Body of pancreas (tissue), 4 donors: ENCODE measurements at regions not wholly inside any gene's neighbourhood (a gene's known extent, or its start where the extent isn't known, plus 50 kb on each side); places are given as distances from the start of the nearest gene placed in this dataset.

Source experiments
- ATAC-seq: fragments of 150-250 bp; one replicate; pipeline ENCODE4 v1.9.1; 2016
- DNase-seq, 4 donors: peaks; one replicate each; pipeline ENCODE4 v3.0.0-alpha.2; 2019
- H3K27ac ChIP-seq, 4 donors: fragments of 200-600 bp; sonication (generic); 1 replicate in 3 of 4; 2 replicates in 1 of 4; pipeline versions ENCODE4 v1.5.1 to v1.6.1; 2016 to 2019; ENCODE audit warnings: mild to moderate bottlenecking in 1 of 4, mixed read lengths in 1 of 4, moderate library complexity in 1 of 4
- H3K27me3 ChIP-seq, 2 donors: fragments of 200-600 bp; sonication (generic); one replicate each; pipeline ENCODE4 v1.6.0; 2016; ENCODE audit warnings: mild to moderate bottlenecking in 1 of 2
- H3K36me3 ChIP-seq, 2 donors: fragments of 200-600 bp; sonication (generic); replicated peaks in 1 of 2; 2 replicates each; pipeline ENCODE4 v1.5.1; 2016; ENCODE audit warnings: low read depth in 2 of 2; ENCODE audit not compliant: insufficient read depth in 1 of 2
- H3K4me1 ChIP-seq: fragments of 200-600 bp; sonication (generic); one replicate; pipeline ENCODE4 v1.6.0; 2016
- H3K4me3 ChIP-seq, 2 donors: fragments of 200-600 bp; sonication (generic); 1 replicate in 1 of 2; 2 replicates in 1 of 2; pipeline ENCODE4 v1.5.1; 2016 to 2019
- H3K9me3 ChIP-seq, 3 donors: fragments of 200-600 bp; sonication (generic); 1 replicate in 2 of 3; 2 replicates in 1 of 3; pipeline ENCODE4 v1.5.1; 2016
- CTCF ChIP-seq, 7 experiments: fragments of 450-650 bp in 4 of 7; fragments of 200-600 bp in 3 of 7; sonication (generic) in 3 of 7; IDR thresholded peaks; one replicate each; pipeline ENCODE4 v1.5.1; 2016 to 2019; ENCODE audit warnings: antibody characterized with exemption in 7 of 7
- POLR2A ChIP-seq, 3 donors: fragments of 450-650 bp; IDR thresholded peaks; one replicate each; pipeline ENCODE4 v1.6.1; 2016; ENCODE audit warnings: antibody characterized with exemption in 3 of 3, mild to moderate bottlenecking in 2 of 3
- WGBS, 2 donors: methylation state at CpG; one replicate each; pipeline ENCODE4 v1.1.5; 2017; 5-methylcytosine and 5-hydroxymethylcytosine counted together
- intact Hi-C: fragments of 100-400 bp; cut with DNase I; formaldehyde crosslinking; loops from one replicate; pipeline ENCODE4 v1.15.1; 2023

GRCh38 chr5:14942212-14942611 lies 70.6 kb upstream of the ANKH start:
- no peak for TF ChIP-seq CTCF (IDR thresholded peaks at IDR 0.05)
- TF ChIP-seq POLR2A (IDR thresholded peaks at IDR 0.05), result no peak
- no peaks in the 10 kb centered on the region for H3K27me3 ChIP-seq
- no peak overlapping the region for H3K4me3 ChIP-seq
- H3K4me1 ChIP-seq, result no peaks in the 10 kb centered on the region
- DNase-seq, result no peak
- H3K36me3 ChIP-seq, result no peaks in the 10 kb centered on the region
- intact Hi-C loops, result no loop called here
- no peak for ATAC-seq
- no peak overlapping the region for H3K27ac ChIP-seq
- H3K9me3 ChIP-seq, result no peaks in the 10 kb centered on the region

- Histone ChIP-seq H3K27me3 (no peaks in the 10 kb centered on the region), H3K4me3 (no peak overlapping the region), H3K36me3 (no peaks in the 10 kb centered on the region), H3K9me3 (no peaks in the 10 kb centered on the region), H3K27ac (no peak overlapping the region), H3K4me1 (no peaks in the 10 kb centered on the region)
- TF ChIP-seq POLR2A (IDR thresholded peaks at IDR 0.05), result no peak
- TF ChIP-seq CTCF (IDR thresholded peaks at IDR 0.05), result no peak
- intact Hi-C loops, result no loop called here
- ATAC-seq, result no peak
- peak in 1 of 4 donors; percentile 23 for DNase-seq
- WGBS, 2 donors, result 30 to 31% methylated on average over 5 of the region's 5 CpGs
Observed at GRCh38 chr5:14937254-14937653, 65.7 kb upstream of the ANKH start.

DNA sequence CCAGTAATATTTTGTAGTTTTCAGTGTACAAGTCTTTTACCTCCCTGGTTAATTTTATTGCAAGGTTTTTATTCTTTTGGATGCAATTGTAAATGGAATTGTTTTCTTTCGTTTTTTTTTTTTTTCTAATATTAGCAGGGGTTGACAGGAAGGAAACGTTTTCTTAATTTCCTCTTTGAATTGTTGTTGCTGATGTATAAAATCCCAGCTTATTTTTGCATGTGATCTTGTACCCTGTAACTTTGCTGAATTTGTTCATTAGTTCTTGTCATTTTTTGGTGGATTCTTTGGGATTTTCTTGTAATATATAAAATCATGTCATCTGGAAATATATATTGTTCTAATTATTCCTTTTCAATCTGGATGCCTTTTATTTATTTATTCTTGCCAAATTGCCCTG lies 65.0 kb upstream of the ANKH start:
- ATAC-seq, result no peak
- intact Hi-C loops, result no loop called here
- no peaks in the 10 kb centered on the region for H3K27me3 ChIP-seq
- DNase-seq, result no peak
- WGBS, 2 donors, result 39 to 49% methylated on average over 2 of the region's 2 CpGs
- no peaks in the 10 kb centered on the region for H3K36me3 ChIP-seq
- no peaks in the 10 kb centered on the region for H3K4me1 ChIP-seq
- H3K9me3 ChIP-seq, result no peaks in the 10 kb centered on the region
- H3K4me3 ChIP-seq, result no peak overlapping the region
- no peak overlapping the region for H3K27ac ChIP-seq
- TF ChIP-seq CTCF (IDR thresholded peaks at IDR 0.05), result no peak
- TF ChIP-seq POLR2A (IDR thresholded peaks at IDR 0.05), result no peak

DNA sequence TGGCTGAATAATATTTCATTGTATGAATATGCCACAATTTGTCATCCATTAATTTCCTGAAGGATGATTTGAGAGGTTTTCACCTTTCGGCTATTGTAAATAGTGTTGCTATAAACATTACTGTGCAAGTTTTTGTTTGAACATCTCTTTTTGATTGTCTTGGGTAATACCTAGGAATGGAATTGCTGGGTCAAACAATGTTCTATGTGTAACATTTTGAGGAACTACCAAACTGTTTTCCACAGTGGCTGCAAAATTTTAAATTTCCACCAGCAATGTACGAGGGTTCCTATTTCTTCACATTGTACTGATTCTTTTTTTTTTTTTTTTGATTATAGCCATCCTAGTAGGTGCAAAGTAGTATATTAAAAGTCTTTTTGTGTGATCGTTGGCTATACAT lies 63.8 kb upstream of the ANKH start:
- Histone ChIP-seq H3K9me3 (no peaks in the 10 kb centered on the region), H3K36me3 (no peaks in the 10 kb centered on the region), H3K27ac (no peak overlapping the region), H3K4me1 (no peaks in the 10 kb centered on the region), H3K27me3 (no peaks in the 10 kb centered on the region), H3K4me3 (no peak overlapping the region)
- TF ChIP-seq POLR2A (IDR thresholded peaks at IDR 0.05) (no peak), CTCF (IDR thresholded peaks at IDR 0.05) (no peak)
- ATAC-seq (no peak), DNase-seq (no peak)
- 80 to 81% methylated on average over 3 of the region's 3 CpGs for WGBS, 2 donors
- intact Hi-C loops, result no loop called here

- H3K27ac ChIP-seq, result no peak overlapping the region
- no peaks in the 10 kb centered on the region for H3K36me3 ChIP-seq
- no peaks in the 10 kb centered on the region for H3K27me3 ChIP-seq
- no peaks in the 10 kb centered on the region for H3K4me1 ChIP-seq
- intact Hi-C loops, result no loop called here
- no peak overlapping the region for H3K4me3 ChIP-seq
- H3K9me3 ChIP-seq, result no peaks in the 10 kb centered on the region
- ATAC-seq (no peak), DNase-seq (no peak)
- TF ChIP-seq POLR2A (IDR thresholded peaks at IDR 0.05) (no peak), CTCF (IDR thresholded peaks at IDR 0.05) (no peak)
- 61% methylated on average over 7 of the region's 7 CpGs for WGBS, 2 donors
Observed at GRCh38 chr5:14932902-14933469, 61.4 kb upstream of the ANKH start.
